ENCODE measurements at regions not wholly inside any gene's neighbourhood (a gene's known extent, or its start where the extent isn't known, plus 50 kb on each side); places are given as distances from the start of the nearest gene placed in this dataset.

GRCh38 chr2:71952572-71953188 is 195.0 kb downstream of the CYP26B1 start:
- no peak overlapping the region for H3K9ac ChIP-seq (ENCODE audit: low read length in 2 of 2)
- H3K27me3 ChIP-seq (ENCODE audit: control insufficient read depth in 1 of 2, insufficient read depth in 2 of 2, low read length in 2 of 2), result peaks cover 0 to 2% of the 10 kb centered on the region in 2 donors
- H3K4me1 ChIP-seq (ENCODE audit: control insufficient read depth, insufficient read depth, low read length), result peaks cover 10% of the 10 kb centered on the region
- no peaks in the 10 kb centered on the region for H3K9me3 ChIP-seq (ENCODE audit: control insufficient read depth in 2 of 2, low read length in 2 of 2)
- H3K36me3 ChIP-seq (ENCODE audit: control insufficient read depth in 2 of 2, insufficient read depth in 2 of 2, low read length in 2 of 2), result no peaks in the 10 kb centered on the region
- H3K27ac ChIP-seq (ENCODE audit: low read length), result no peak overlapping the region
- H3K4me3 ChIP-seq (ENCODE audit: low read length in 2 of 2), result no peak overlapping the region

- Histone ChIP-seq H3K27ac (ENCODE audit: low read length) (no peak overlapping the region), H3K4me3 (ENCODE audit: low read length in 2 of 2) (no peak overlapping the region), H3K9me3 (ENCODE audit: control insufficient read depth in 2 of 2, low read length in 2 of 2) (no peaks in the 10 kb centered on the region), H3K4me1 (ENCODE audit: control insufficient read depth, insufficient read depth, low read length) (peaks cover 10% of the 10 kb centered on the region), H3K36me3 (ENCODE audit: control insufficient read depth in 2 of 2, insufficient read depth in 2 of 2, low read length in 2 of 2) (no peaks in the 10 kb centered on the region), H3K9ac (ENCODE audit: low read length in 2 of 2) (no peak overlapping the region), H3K27me3 (ENCODE audit: control insufficient read depth in 1 of 2, insufficient read depth in 2 of 2, low read length in 2 of 2) (peaks cover 0 to 2% of the 10 kb centered on the region in 2 donors)
Measured at GRCh38 chr2:71951718-71952404, 195.8 kb downstream of the CYP26B1 start.

GRCh38 chr2:71951083-71951468 is 196.6 kb downstream of the CYP26B1 start:
- H3K36me3 ChIP-seq (ENCODE audit: control insufficient read depth in 2 of 2, insufficient read depth in 2 of 2, low read length in 2 of 2), result no peaks in the 10 kb centered on the region
- H3K27ac ChIP-seq (ENCODE audit: low read length), result no peak overlapping the region

GRCh38 chr2:71950256-71951082 is 197.2 kb downstream of the CYP26B1 start:
- Histone ChIP-seq H3K9me3 (ENCODE audit: control insufficient read depth in 2 of 2, low read length in 2 of 2) (no peaks in the 10 kb centered on the region), H3K27me3 (ENCODE audit: control insufficient read depth in 1 of 2, insufficient read depth in 2 of 2, low read length in 2 of 2) (peaks cover 0 to 2% of the 10 kb centered on the region in 2 donors), H3K4me3 (ENCODE audit: low read length in 2 of 2) (no peak overlapping the region), H3K4me1 (ENCODE audit: control insufficient read depth, insufficient read depth, low read length) (peaks cover 10% of the 10 kb centered on the region), H3K27ac (ENCODE audit: low read length) (no peak overlapping the region), H3K36me3 (ENCODE audit: control insufficient read depth in 2 of 2, insufficient read depth in 2 of 2, low read length in 2 of 2) (no peaks in the 10 kb centered on the region), H3K9ac (ENCODE audit: low read length in 2 of 2) (no peak overlapping the region)

More at GRCh38 chr2:71951083-71951468, 196.6 kb downstream of the CYP26B1 start:
- Histone ChIP-seq H3K4me1 (ENCODE audit: control insufficient read depth, insufficient read depth, low read length) (peaks cover 10% of the 10 kb centered on the region), H3K27me3 (ENCODE audit: control insufficient read depth in 1 of 2, insufficient read depth in 2 of 2, low read length in 2 of 2) (peaks cover 0 to 2% of the 10 kb centered on the region in 2 donors), H3K9ac (ENCODE audit: low read length in 2 of 2) (no peak overlapping the region), H3K9me3 (ENCODE audit: control insufficient read depth in 2 of 2, low read length in 2 of 2) (no peaks in the 10 kb centered on the region), H3K4me3 (ENCODE audit: low read length in 2 of 2) (no peak overlapping the region)

GRCh38 chr2:71949537-71949798 is 198.2 kb downstream of the CYP26B1 start:
- Histone ChIP-seq H3K36me3 (ENCODE audit: control insufficient read depth in 2 of 2, insufficient read depth in 2 of 2, low read length in 2 of 2) (no peaks in the 10 kb centered on the region), H3K27me3 (ENCODE audit: control insufficient read depth in 1 of 2, insufficient read depth in 2 of 2, low read length in 2 of 2) (peaks cover 0 to 2% of the 10 kb centered on the region in 2 donors), H3K9ac (ENCODE audit: low read length in 2 of 2) (no peak overlapping the region), H3K4me3 (ENCODE audit: low read length in 2 of 2) (no peak overlapping the region), H3K4me1 (ENCODE audit: control insufficient read depth, insufficient read depth, low read length) (peaks cover 10% of the 10 kb centered on the region), H3K9me3 (ENCODE audit: control insufficient read depth in 2 of 2, low read length in 2 of 2) (no peaks in the 10 kb centered on the region), H3K27ac (ENCODE audit: low read length) (no peak overlapping the region)

- H3K9me3 ChIP-seq (ENCODE audit: control insufficient read depth in 2 of 2, low read length in 2 of 2), result no peaks in the 10 kb centered on the region
- H3K4me1 ChIP-seq (ENCODE audit: control insufficient read depth, insufficient read depth, low read length), result peaks cover 10% of the 10 kb centered on the region
- H3K27me3 ChIP-seq (ENCODE audit: control insufficient read depth in 1 of 2, insufficient read depth in 2 of 2, low read length in 2 of 2), result peaks cover 0 to 3% of the 10 kb centered on the region in 2 donors
- H3K4me3 ChIP-seq (ENCODE audit: low read length in 2 of 2), result no peak overlapping the region
- no peaks in the 10 kb centered on the region for H3K36me3 ChIP-seq (ENCODE audit: control insufficient read depth in 2 of 2, insufficient read depth in 2 of 2, low read length in 2 of 2)
- H3K9ac ChIP-seq (ENCODE audit: low read length in 2 of 2), result no peak overlapping the region
- H3K27ac ChIP-seq (ENCODE audit: low read length), result no peak overlapping the region
Measured at GRCh38 chr2:71948781-71949536, 198.7 kb downstream of the CYP26B1 start.

GRCh38 chr2:71947809-71948208 is 199.9 kb downstream of the CYP26B1 start:
- Histone ChIP-seq H3K9ac (ENCODE audit: low read length in 2 of 2) (no peak overlapping the region), H3K27me3 (ENCODE audit: control insufficient read depth in 1 of 2, insufficient read depth in 2 of 2, low read length in 2 of 2) (peaks cover 0 to 5% of the 10 kb centered on the region in 2 donors), H3K4me1 (ENCODE audit: control insufficient read depth, insufficient read depth, low read length) (peaks cover 10% of the 10 kb centered on the region), H3K27ac (ENCODE audit: low read length) (no peak overlapping the region), H3K4me3 (ENCODE audit: low read length in 2 of 2) (no peak overlapping the region), H3K9me3 (ENCODE audit: control insufficient read depth in 2 of 2, low read length in 2 of 2) (no peaks in the 10 kb centered on the region), H3K36me3 (ENCODE audit: control insufficient read depth in 2 of 2, insufficient read depth in 2 of 2, low read length in 2 of 2) (no peaks in the 10 kb centered on the region)

GRCh38 chr2:71945603-71945959 is 202.1 kb downstream of the CYP26B1 start:
- Histone ChIP-seq H3K9me3 (ENCODE audit: control insufficient read depth in 2 of 2, low read length in 2 of 2) (no peaks in the 10 kb centered on the region), H3K27ac (ENCODE audit: low read length) (no peak overlapping the region), H3K9ac (ENCODE audit: low read length in 2 of 2) (no peak overlapping the region)

GRCh38 chr2:71944806-71945602 is 202.7 kb downstream of the CYP26B1 start:
- Histone ChIP-seq H3K4me1 (ENCODE audit: control insufficient read depth, insufficient read depth, low read length) (no peaks in the 10 kb centered on the region), H3K27me3 (ENCODE audit: control insufficient read depth in 1 of 2, insufficient read depth in 2 of 2, low read length in 2 of 2) (peaks cover 0 to 5% of the 10 kb centered on the region in 2 donors), H3K9ac (ENCODE audit: low read length in 2 of 2) (no peak overlapping the region), H3K36me3 (ENCODE audit: control insufficient read depth in 2 of 2, insufficient read depth in 2 of 2, low read length in 2 of 2) (no peaks in the 10 kb centered on the region), H3K27ac (ENCODE audit: low read length) (no peak overlapping the region), H3K4me3 (ENCODE audit: low read length in 2 of 2) (no peak overlapping the region), H3K9me3 (ENCODE audit: control insufficient read depth in 2 of 2, low read length in 2 of 2) (no peaks in the 10 kb centered on the region)

More at GRCh38 chr2:71945603-71945959, 202.1 kb downstream of the CYP26B1 start:
- Histone ChIP-seq H3K27me3 (ENCODE audit: control insufficient read depth in 1 of 2, insufficient read depth in 2 of 2, low read length in 2 of 2) (peaks cover 0 to 5% of the 10 kb centered on the region in 2 donors), H3K4me1 (ENCODE audit: control insufficient read depth, insufficient read depth, low read length) (peaks cover 2% of the 10 kb centered on the region), H3K4me3 (ENCODE audit: low read length in 2 of 2) (no peak overlapping the region), H3K36me3 (ENCODE audit: control insufficient read depth in 2 of 2, insufficient read depth in 2 of 2, low read length in 2 of 2) (no peaks in the 10 kb centered on the region)

GRCh38 chr2:71944183-71944550 is 203.5 kb downstream of the CYP26B1 start:
- Histone ChIP-seq H3K9ac (ENCODE audit: low read length in 2 of 2) (no peak overlapping the region), H3K27me3 (ENCODE audit: control insufficient read depth in 1 of 2, insufficient read depth in 2 of 2, low read length in 2 of 2) (peaks cover 0 to 5% of the 10 kb centered on the region in 2 donors), H3K9me3 (ENCODE audit: control insufficient read depth in 2 of 2, low read length in 2 of 2) (no peaks in the 10 kb centered on the region), H3K4me1 (ENCODE audit: control insufficient read depth, insufficient read depth, low read length) (no peaks in the 10 kb centered on the region), H3K27ac (ENCODE audit: low read length) (no peak overlapping the region), H3K4me3 (ENCODE audit: low read length in 2 of 2) (no peak overlapping the region), H3K36me3 (ENCODE audit: control insufficient read depth in 2 of 2, insufficient read depth in 2 of 2, low read length in 2 of 2) (no peaks in the 10 kb centered on the region)
